Left ventricle myocardium inferior (tissue), 1 donor: ENCODE measurements at regions not wholly inside any gene's neighbourhood (a gene's known extent, or its start where the extent isn't known, plus 50 kb on each side); places are given as distances from the start of the nearest gene placed in this dataset.
"Not testable (repeated sequence)": the region's sequence is repeated elsewhere in the genome, so short reads cannot be mapped to it uniquely, and the experiment has no call there.

ENCODE experiments used
- DNase-seq: peaks from one replicate; pipeline ENCODE4 v3.0.0-alpha.2; 2020
- H3K27ac ChIP-seq: fragments of 200-600 bp; replicated peaks from 2 replicates; pipeline ENCODE4 v1.8.0; 2021
- H3K27me3 ChIP-seq: fragments of 200-600 bp; 2 replicates; pipeline ENCODE4 v1.8.0; 2021; ENCODE audit warnings: low read depth
- H3K36me3 ChIP-seq: fragments of 200-600 bp; 2 replicates; pipeline ENCODE4 v1.8.0; 2021
- H3K4me1 ChIP-seq: fragments of 200-600 bp; 2 replicates; pipeline ENCODE4 v1.8.0; 2021
- H3K4me3 ChIP-seq: fragments of 200-600 bp; 2 replicates; pipeline ENCODE4 v1.8.0; 2021; ENCODE audit warnings: mild to moderate bottlenecking, moderate library complexity
- H3K9me3 ChIP-seq: fragments of 200-600 bp; replicated peaks from 2 replicates; pipeline ENCODE4 v1.8.0; 2021
- intact Hi-C: fragments of 100-400 bp; cut with micrococcal nuclease; formaldehyde crosslinking; loops from one replicate; pipeline ENCODE4 v1.11.0; 2022
- donor health status: DM: no; HTN: yes; CAD: no; lungs with severe emphysema.

- H3K4me3 ChIP-seq, intact Hi-C loops, H3K36me3 ChIP-seq, H3K4me1 ChIP-seq, H3K27ac ChIP-seq, H3K9me3 ChIP-seq, DNase-seq, H3K27me3 ChIP-seq: not testable (repeated sequence)
Observed at GRCh38 chr21:6120863-6121262, 4400.5 kb upstream of the TPTE start.

GRCh38 chr21:6122629-6123028 is 4398.8 kb upstream of the TPTE start:
- DNase-seq, intact Hi-C loops: not testable (repeated sequence)

GRCh38 chr21:6123224-6123623 is 4398.2 kb upstream of the TPTE start:
- H3K4me3 ChIP-seq, intact Hi-C loops, H3K27ac ChIP-seq, H3K9me3 ChIP-seq, DNase-seq, H3K27me3 ChIP-seq, H3K36me3 ChIP-seq, H3K4me1 ChIP-seq: not testable (repeated sequence)

More at GRCh38 chr21:6122629-6123028, 4398.8 kb upstream of the TPTE start:
- H3K27me3 ChIP-seq, H3K36me3 ChIP-seq, H3K4me1 ChIP-seq, H3K9me3 ChIP-seq, H3K4me3 ChIP-seq, H3K27ac ChIP-seq: not testable (repeated sequence)

- H3K4me1 ChIP-seq, H3K9me3 ChIP-seq, H3K27ac ChIP-seq, H3K36me3 ChIP-seq, H3K4me3 ChIP-seq, DNase-seq, H3K27me3 ChIP-seq, intact Hi-C loops: not testable (repeated sequence)
Observed at GRCh38 chr21:6125549-6126240, 4395.7 kb upstream of the TPTE start.

GRCh38 chr21:6126976-6127732 is 4394.2 kb upstream of the TPTE start:
- H3K9me3 ChIP-seq, H3K36me3 ChIP-seq, H3K27me3 ChIP-seq, H3K4me1 ChIP-seq, intact Hi-C loops, DNase-seq, H3K27ac ChIP-seq, H3K4me3 ChIP-seq: not testable (repeated sequence)

- H3K4me1 ChIP-seq, intact Hi-C loops, DNase-seq, H3K4me3 ChIP-seq, H3K36me3 ChIP-seq, H3K27ac ChIP-seq, H3K9me3 ChIP-seq, H3K27me3 ChIP-seq: not testable (repeated sequence)
Observed at GRCh38 chr21:6130734-6131133, 4390.6 kb upstream of the TPTE start.

GRCh38 chr21:6133373-6133772 is 4388.0 kb upstream of the TPTE start:
- H3K27me3 ChIP-seq, H3K4me1 ChIP-seq, DNase-seq, H3K9me3 ChIP-seq, H3K4me3 ChIP-seq, H3K27ac ChIP-seq, H3K36me3 ChIP-seq, intact Hi-C loops: not testable (repeated sequence)

- H3K36me3 ChIP-seq, H3K9me3 ChIP-seq, DNase-seq, intact Hi-C loops, H3K27ac ChIP-seq, H3K27me3 ChIP-seq, H3K4me1 ChIP-seq, H3K4me3 ChIP-seq: not testable (repeated sequence)
Observed at GRCh38 chr21:6133852-6134630, 4387.3 kb upstream of the TPTE start.

- DNase-seq, H3K27me3 ChIP-seq, H3K9me3 ChIP-seq, H3K27ac ChIP-seq, H3K4me3 ChIP-seq, intact Hi-C loops, H3K4me1 ChIP-seq, H3K36me3 ChIP-seq: not testable (repeated sequence)
Observed at GRCh38 chr21:6136732-6137131, 4384.7 kb upstream of the TPTE start.

- H3K4me3 ChIP-seq, H3K27ac ChIP-seq, intact Hi-C loops, H3K27me3 ChIP-seq, H3K36me3 ChIP-seq, H3K9me3 ChIP-seq, H3K4me1 ChIP-seq, DNase-seq: not testable (repeated sequence)
Observed at GRCh38 chr21:6138244-6139136, 4382.9 kb upstream of the TPTE start.

- DNase-seq, intact Hi-C loops, H3K4me3 ChIP-seq, H3K27me3 ChIP-seq, H3K4me1 ChIP-seq, H3K9me3 ChIP-seq, H3K27ac ChIP-seq, H3K36me3 ChIP-seq: not testable (repeated sequence)
Observed at GRCh38 chr21:6139331-6139730, 4382.1 kb upstream of the TPTE start.

- H3K27me3 ChIP-seq, intact Hi-C loops, H3K4me3 ChIP-seq, DNase-seq, H3K4me1 ChIP-seq, H3K36me3 ChIP-seq, H3K9me3 ChIP-seq, H3K27ac ChIP-seq: not testable (repeated sequence)
Observed at GRCh38 chr21:6139862-6140261, 4381.5 kb upstream of the TPTE start.
